Kidney (tissue), 13 donors: ENCODE measurements at regions not wholly inside any gene's neighbourhood (a gene's known extent, or its start where the extent isn't known, plus 50 kb on each side); places are given as distances from the start of the nearest gene placed in this dataset.
A peak's percentile ranks its signal among the peaks of the same experiment; 100 is the strongest.

Experiments
- DNase-seq, 5 donors: peaks; one replicate each; pipeline ENCODE4 v3.0.0-alpha.2; 2013 to 2020
- FAIRE-seq: peaks from 2 replicates; lab custom pipeline; 2012; peaks lifted over from hg19 to GRCh38; lab: Jason Lieb, UNC
- H3K27ac ChIP-seq, 2 donors: one replicate each; pipeline ENCODE4 v1.7.0; 2013; ENCODE audit warnings: low read depth in 2 of 2, low read length in 2 of 2, inconsistent platforms in 1 of 2
- H3K27me3 ChIP-seq: one replicate; pipeline ENCODE4 v1.7.1; 2013; ENCODE audit warnings: low read length, inconsistent platforms; ENCODE audit not compliant: control insufficient read depth, insufficient read depth
- H3K36me3 ChIP-seq, 3 donors: one replicate each; pipeline versions ENCODE4 v1.7.0 to v1.7.1; 2013; ENCODE audit warnings: low read length in 3 of 3, control low read depth in 1 of 3, inconsistent platforms in 1 of 3; ENCODE audit not compliant: insufficient read depth in 3 of 3, control insufficient read depth in 2 of 3
- H3K4me1 ChIP-seq, 3 donors: one replicate each; pipeline versions ENCODE4 v1.7.0 to v1.7.1; 2013; ENCODE audit warnings: low read length in 3 of 3, inconsistent platforms in 1 of 3, low read depth in 1 of 3; ENCODE audit not compliant: control insufficient read depth in 2 of 3, insufficient read depth in 2 of 3
- H3K4me3 ChIP-seq, 3 donors: one replicate each; pipeline versions ENCODE4 v1.7.0 to v1.8.1; 2013; ENCODE audit warnings: low read length in 3 of 3, control low read depth in 1 of 3, inconsistent platforms in 1 of 3
- H3K9ac ChIP-seq, 3 donors: one replicate each; pipeline versions ENCODE4 v1.7.0 to v1.7.1; 2013; ENCODE audit warnings: low read length in 3 of 3, control low read depth in 1 of 3, inconsistent platforms in 1 of 3
- H3K9me3 ChIP-seq, 3 donors: one replicate each; pipeline versions ENCODE4 v1.7.0 to v1.7.1; 2013; ENCODE audit warnings: low read length in 3 of 3, control low read depth in 1 of 3, inconsistent platforms in 1 of 3; ENCODE audit not compliant: control insufficient read depth in 2 of 3, insufficient read depth in 1 of 3
- intact Hi-C: fragments of 100-400 bp; cut with DNase I; formaldehyde crosslinking; loops from one replicate; pipeline ENCODE4 v1.11.1; 2022
- TF ChIP-seq, protein P1 (sequence below): IDR thresholded peaks from 3 replicates; pipeline ENCODE4 v1.5.1; 2012; ENCODE audit warnings: mild to moderate bottlenecking, moderate library complexity, borderline replicate concordance; ENCODE audit not compliant: insufficient read depth; ENCODE audit errors: extremely low read depth
- donor health status: control.
- donor health status: control.
- donor health status: control.
- donor health status: control.
- donor health status: control.
- donor health status: DM: yes; HTN: yes; CAD: no.
- donor health status: Normal renal cell carcinoma (clear cell type).

DNA sequence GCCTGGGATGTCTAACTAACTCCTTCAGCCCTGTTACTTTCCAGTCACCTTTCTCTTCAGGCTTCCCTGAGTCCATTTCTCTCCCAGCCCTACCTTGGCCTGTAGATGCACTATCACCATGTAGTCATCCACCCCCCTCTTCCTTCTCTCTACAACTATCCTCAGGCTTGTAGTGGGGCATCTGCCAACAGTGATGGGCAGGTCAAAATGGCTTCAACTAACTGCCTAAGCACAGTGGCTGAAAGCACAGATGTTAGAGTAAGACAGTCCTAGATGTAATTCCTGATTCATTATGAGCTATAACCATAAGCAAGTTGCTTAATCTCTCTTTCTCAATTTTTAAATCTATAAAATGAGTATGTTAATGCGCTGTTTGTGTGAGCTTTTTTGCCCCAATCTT lies 133.6 kb upstream of the NAV3 start:
- Histone ChIP-seq H3K4me3 (no peak overlapping the region), H3K27me3 (no peaks in the 10 kb centered on the region), H3K27ac (no peak overlapping the region), H3K36me3 (no peaks in the 10 kb centered on the region), H3K4me1 (no peaks in the 10 kb centered on the region), H3K9me3 (no peaks in the 10 kb centered on the region), H3K9ac (no peak overlapping the region)
- TF ChIP-seq, protein P1, sequence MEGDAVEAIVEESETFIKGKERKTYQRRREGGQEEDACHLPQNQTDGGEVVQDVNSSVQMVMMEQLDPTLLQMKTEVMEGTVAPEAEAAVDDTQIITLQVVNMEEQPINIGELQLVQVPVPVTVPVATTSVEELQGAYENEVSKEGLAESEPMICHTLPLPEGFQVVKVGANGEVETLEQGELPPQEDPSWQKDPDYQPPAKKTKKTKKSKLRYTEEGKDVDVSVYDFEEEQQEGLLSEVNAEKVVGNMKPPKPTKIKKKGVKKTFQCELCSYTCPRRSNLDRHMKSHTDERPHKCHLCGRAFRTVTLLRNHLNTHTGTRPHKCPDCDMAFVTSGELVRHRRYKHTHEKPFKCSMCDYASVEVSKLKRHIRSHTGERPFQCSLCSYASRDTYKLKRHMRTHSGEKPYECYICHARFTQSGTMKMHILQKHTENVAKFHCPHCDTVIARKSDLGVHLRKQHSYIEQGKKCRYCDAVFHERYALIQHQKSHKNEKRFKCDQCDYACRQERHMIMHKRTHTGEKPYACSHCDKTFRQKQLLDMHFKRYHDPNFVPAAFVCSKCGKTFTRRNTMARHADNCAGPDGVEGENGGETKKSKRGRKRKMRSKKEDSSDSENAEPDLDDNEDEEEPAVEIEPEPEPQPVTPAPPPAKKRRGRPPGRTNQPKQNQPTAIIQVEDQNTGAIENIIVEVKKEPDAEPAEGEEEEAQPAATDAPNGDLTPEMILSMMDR: no peak
- no peak for FAIRE-seq
- intact Hi-C loops: no loop called here
- DNase-seq: no peak

DNA sequence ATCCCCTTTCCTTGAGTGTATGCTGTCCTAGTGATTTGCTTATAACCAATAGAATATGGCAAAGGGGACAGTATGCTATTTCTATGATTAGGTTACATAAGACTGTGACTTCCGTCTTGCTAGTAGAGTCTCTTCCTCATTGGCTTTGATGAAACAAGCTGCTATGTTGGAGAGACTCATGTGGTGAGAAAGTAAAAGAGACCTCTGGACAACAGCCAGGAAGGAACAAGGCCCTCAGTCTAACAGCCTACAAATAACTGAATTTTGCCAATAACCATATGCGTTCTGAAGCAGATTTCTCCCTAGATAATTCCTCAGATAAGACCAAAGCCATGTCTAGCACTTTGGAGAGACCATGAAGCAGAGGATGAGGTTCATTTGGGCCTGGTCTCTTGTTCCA lies 134.5 kb upstream of the NAV3 start:
- TF ChIP-seq, protein P1: no peak
- Histone ChIP-seq H3K27me3 (no peaks in the 10 kb centered on the region), H3K4me3 (no peak overlapping the region), H3K36me3 (no peaks in the 10 kb centered on the region), H3K27ac (no peak overlapping the region), H3K4me1 (no peaks in the 10 kb centered on the region), H3K9ac (no peak overlapping the region), H3K9me3 (no peaks in the 10 kb centered on the region)
- FAIRE-seq: no peak
- DNase-seq: no peak
- intact Hi-C loops: no loop called here

DNA sequence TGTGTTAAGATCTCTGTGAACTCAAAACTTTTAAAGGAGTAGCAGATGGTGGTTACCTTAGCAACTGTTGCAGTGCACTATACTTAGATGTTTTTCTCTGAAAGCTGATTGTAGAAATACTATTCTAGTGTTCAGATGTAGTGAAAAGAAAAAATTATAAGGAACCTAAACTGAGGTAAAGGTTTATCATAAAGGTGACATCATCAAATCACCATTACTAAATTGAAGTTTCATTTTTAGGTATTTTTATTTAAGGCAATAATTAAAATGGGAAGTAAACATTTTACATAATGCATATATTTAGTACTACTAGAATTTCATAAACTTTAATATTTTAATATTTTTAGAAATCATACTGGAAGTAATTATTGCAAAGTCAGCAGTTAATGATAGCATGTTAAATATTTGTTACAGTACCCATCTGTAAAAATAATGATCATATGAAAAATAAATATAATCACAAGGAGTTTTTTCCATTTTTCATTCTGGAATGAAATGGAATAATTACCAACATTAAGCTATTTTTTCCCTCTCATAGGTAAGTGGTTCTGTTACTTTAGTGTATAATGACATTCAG lies 141.1 kb upstream of the NAV3 start:
- intact Hi-C loops: no loop called here
- FAIRE-seq: peak; percentile 33
- TF ChIP-seq, protein P1: no peak

DNA sequence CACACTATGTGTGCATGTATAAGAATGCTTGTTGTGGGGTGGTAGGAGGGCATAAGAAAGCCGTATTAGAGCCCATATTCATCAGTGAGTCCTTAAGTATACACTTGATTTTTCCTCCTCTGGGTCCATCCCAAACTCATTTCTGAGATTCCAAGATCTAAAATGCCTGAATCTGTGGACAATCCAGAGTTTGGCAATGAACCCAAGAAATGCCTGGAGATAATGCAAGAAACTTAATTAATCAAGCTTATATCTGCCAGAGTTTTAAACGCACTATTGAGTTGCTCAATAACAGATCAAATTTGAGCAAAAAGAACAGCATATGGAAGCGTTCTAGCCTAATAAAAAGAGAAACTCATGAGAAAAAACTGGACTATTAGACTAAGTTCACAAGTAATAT lies 143.4 kb upstream of the NAV3 start:
- intact Hi-C loops: no loop called here
- FAIRE-seq (no peak), DNase-seq (no peak)
- Histone ChIP-seq H3K4me1 (no peaks in the 10 kb centered on the region), H3K27ac (no peak overlapping the region), H3K36me3 (no peaks in the 10 kb centered on the region), H3K27me3 (no peaks in the 10 kb centered on the region), H3K4me3 (no peak overlapping the region), H3K9ac (no peak overlapping the region), H3K9me3 (no peaks in the 10 kb centered on the region)
- TF ChIP-seq, protein P1: no peak

More for the DNA sequence above, 141.1 kb upstream of the NAV3 start:
- no peak for DNase-seq
- no peaks in the 10 kb centered on the region for H3K27me3 ChIP-seq
- H3K9me3 ChIP-seq: no peaks in the 10 kb centered on the region
- H3K36me3 ChIP-seq: no peaks in the 10 kb centered on the region
- H3K27ac ChIP-seq: no peak overlapping the region
- H3K9ac ChIP-seq: no peak overlapping the region
- no peak overlapping the region for H3K4me3 ChIP-seq
- H3K4me1 ChIP-seq: no peaks in the 10 kb centered on the region
